ENCODE measurements at regions not wholly inside any gene's neighbourhood (a gene's known extent, or its start where the extent isn't known, plus 50 kb on each side); places are given as distances from the start of the nearest gene placed in this dataset.

- Histone ChIP-seq H3K4ac (ENCODE audit: low read depth, low read length) (no peak overlapping the region), H2BK120ac (ENCODE audit: low read depth, low read length) (no peak overlapping the region), H2AK9ac (replicated peaks; ENCODE audit: low read depth, low read length, poor library complexity) (no peak overlapping the region), H4K5ac (ENCODE audit: low read depth, low read length) (no peak overlapping the region), H3K4me1 (ENCODE audit: control insufficient read depth, insufficient read depth, low read length) (no peaks in the 10 kb centered on the region), H2BK15ac (ENCODE audit: low read depth, low read length) (no peak overlapping the region), H3K27ac (ENCODE audit: insufficient read depth, low read length) (no peak overlapping the region), H3K14ac (replicated peaks; ENCODE audit: low read depth, low read length) (no peak overlapping the region), H3K4me2 (ENCODE audit: low read depth, low read length) (no peak overlapping the region), H3K9me1 (ENCODE audit: insufficient read depth, low read length) (no peaks in the 10 kb centered on the region), H2BK20ac (ENCODE audit: low read depth, low read length) (no peak overlapping the region), H3K9me3 (ENCODE audit: control insufficient read depth, insufficient read depth, low read length) (peaks cover 2% of the 10 kb centered on the region; the same call in 1 of the 2 replicates), H2AFZ (replicated peaks; ENCODE audit: low read length, poor library complexity) (no peak overlapping the region), H4K91ac (ENCODE audit: insufficient read depth, low read depth, low read length) (no peak overlapping the region), H3K56ac (ENCODE audit: extremely low read depth, insufficient read depth, low read length) (no peak overlapping the region), H3K9ac (ENCODE audit: low read depth, low read length) (no peak overlapping the region), H3K23ac (ENCODE audit: low read depth, low read length) (no peak overlapping the region), H2AK5ac (ENCODE audit: low read depth, low read length) (no peak overlapping the region), H2BK5ac (ENCODE audit: low read depth, low read length, poor library complexity, severe bottlenecking) (no peak overlapping the region), H4K20me1 (ENCODE audit: insufficient read depth, low read length) (no peaks in the 10 kb centered on the region), H4K8ac (ENCODE audit: low read depth in 2 of 2, low read length in 2 of 2) (no peak overlapping the region), H3K4me3 (ENCODE audit: insufficient read depth, low read depth, low read length) (no peak overlapping the region), H3K18ac (ENCODE audit: low read depth, low read length) (no peak overlapping the region), H3K27me3 (ENCODE audit: control insufficient read depth, insufficient read depth, low read length) (no peaks in the 10 kb centered on the region), H3K36me3 (ENCODE audit: control insufficient read depth, insufficient read depth, low read length) (no peaks in the 10 kb centered on the region), H3K79me1 (ENCODE audit: low read depth in 1 of 2, low read length in 2 of 2) (no peaks in the 10 kb centered on the region)
- DNase-seq (no peak), ATAC-seq (ENCODE audit: low read depth) (no peak)
- POLR2A ChIA-PET (ENCODE audit: unreplicated experiment) = no interaction called here
- no TSS peak for BruUV-seq (replicated peaks)
- CTCF ChIA-PET = no interaction called here
- intact Hi-C loops (cut with micrococcal nuclease) (no loop called here), dilution Hi-C loops (cut with HindIII; ENCODE audit: low sequenced_read_pairs, unreplicated experiment) (no loop called here), in situ Hi-C loops (cut with MboI; ENCODE audit: low sequenced_read_pairs) (no loop called here)
- TF ChIP-seq CTCF (conservative IDR thresholded peaks at IDR 0.05; ENCODE audit: low read depth, low read length) (no peak), RFX5 (IDR thresholded peaks at IDR 0.05; ENCODE audit: low read depth, low read length) (no peak), USF2 (IDR thresholded peaks at IDR 0.05; ENCODE audit: low read depth, low read length) (no peak), POLR2A (IDR thresholded peaks at IDR 0.05; ENCODE audit: low read depth, low read length) (no peak), BHLHE40 (IDR thresholded peaks at IDR 0.05; ENCODE audit: low read depth, low read length) (no peak), FOS (IDR thresholded peaks at IDR 0.05; ENCODE audit: low read depth, low read length) (no peak), NFE2L2 (IDR thresholded peaks at IDR 0.05; ENCODE audit: low read depth, low read length) (no peak), RCOR1 (IDR thresholded peaks at IDR 0.05; ENCODE audit: insufficient replicate concordance, low read length) (no peak), MAFK (IDR thresholded peaks at IDR 0.05; ENCODE audit: low read depth, low read length) (no peak), CHD1 (IDR thresholded peaks at IDR 0.05; ENCODE audit: low read depth, low read length) (no peak)
- no CpG with 5 or more reads among the region's 1 CpG for WGBS, 2 experiments (ENCODE audit: extremely low coverage in 2 of 2, insufficient read length in 1 of 2)
Observed at GRCh38 chr12:17829813-17830212, 260.2 kb downstream of the RERGL start.

Data from IMR-90 (cell line).